Fibroblast of lung (primary cell): ENCODE measurements at regions not wholly inside any gene's neighbourhood (a gene's known extent, or its start where the extent isn't known, plus 50 kb on each side); places are given as distances from the start of the nearest gene placed in this dataset.

Experiments used
- DNase-seq, 2 donors: peaks; one replicate each; pipeline versions ENCODE4 v3.0.0 to v3.0.0-alpha.2; 2010; ENCODE audit warnings: low read depth in 2 of 2
- H2AFZ ChIP-seq: 2 replicates; pipeline ENCODE4 v1.5.1; 2012; ENCODE audit warnings: low read length, control low read depth, inconsistent platforms
- H3K27ac ChIP-seq: 2 replicates; pipeline ENCODE4 v1.5.1; 2011; ENCODE audit warnings: low read length, control low read depth; ENCODE audit not compliant: insufficient read depth
- H3K27me3 ChIP-seq: 2 replicates; pipeline ENCODE4 v1.5.1; 2011; ENCODE audit warnings: mild to moderate bottlenecking, low read length; ENCODE audit not compliant: control insufficient read depth, insufficient read depth
- H3K36me3 ChIP-seq: 2 replicates; pipeline ENCODE4 v1.5.1; 2011; ENCODE audit warnings: low read length; ENCODE audit not compliant: control insufficient read depth, insufficient read depth
- H3K4me1 ChIP-seq: 2 replicates; pipeline ENCODE4 v1.5.1; 2011; ENCODE audit warnings: low read length; ENCODE audit not compliant: control insufficient read depth, insufficient read depth; ENCODE audit errors: extremely low read depth
- H3K4me2 ChIP-seq: 2 replicates; pipeline ENCODE4 v1.5.1; 2011; ENCODE audit warnings: low read length, control low read depth; ENCODE audit not compliant: insufficient read depth; ENCODE audit errors: extremely low read depth
- H3K4me3 ChIP-seq, 4 experiments: fragments of 200-600 bp in 1 of 4; sonication (generic) in 1 of 4; replicated peaks in 1 of 4; 2 replicates each; pipeline ENCODE4 v1.5.1; 2011 to 2016; ENCODE audit warnings: low read length in 4 of 4, low read depth in 3 of 4, mild to moderate bottlenecking in 3 of 4, control low read depth in 2 of 4, inconsistent platforms in 1 of 4, mixed read lengths in 1 of 4; ENCODE audit not compliant: insufficient read depth in 1 of 4; ENCODE audit errors: control extremely low read depth in 1 of 4
- H3K79me2 ChIP-seq: 2 replicates; pipeline ENCODE4 v1.5.1; 2012; ENCODE audit warnings: mild to moderate bottlenecking, low read length, inconsistent platforms; ENCODE audit not compliant: control insufficient read depth, insufficient read depth
- H3K9ac ChIP-seq: 2 replicates; pipeline ENCODE4 v1.5.1; 2011; ENCODE audit warnings: mild to moderate bottlenecking, low read length, control low read depth; ENCODE audit not compliant: insufficient read depth
- H3K9me3 ChIP-seq: 2 replicates; pipeline ENCODE4 v1.5.1; 2012; ENCODE audit warnings: low read depth, low read length; ENCODE audit not compliant: control insufficient read depth, insufficient read depth
- H4K20me1 ChIP-seq: 2 replicates; pipeline ENCODE4 v1.5.1; 2011; ENCODE audit warnings: low read length; ENCODE audit not compliant: control insufficient read depth, insufficient read depth; ENCODE audit errors: extremely low read depth
- CTCF ChIP-seq, 2 donors: IDR thresholded peaks in 1 of 2; conservative IDR thresholded peaks in 1 of 2; 1 replicate in 1 of 2; 2 replicates in 1 of 2; pipeline ENCODE4 v1.5.1; 2011 to 2012; ENCODE audit warnings: low read length in 2 of 2, control low read depth in 1 of 2, inconsistent platforms in 1 of 2, low read depth in 1 of 2, mild to moderate bottlenecking in 1 of 2
- EZH2 ChIP-seq: IDR thresholded peaks from 2 replicates; pipeline ENCODE4 v1.5.1; 2012; ENCODE audit warnings: low read length, control low read depth, mild to moderate bottlenecking; ENCODE audit errors: missing control alignments

GRCh38 chr14:71372411-71372838, 465.2 kb downstream of the PCNX1 start:
- Histone ChIP-seq H3K4me1 (no peaks in the 10 kb centered on the region), H3K27ac (peak overlapping the region; percentile 39), H3K9ac (no peak overlapping the region), H3K9me3 (no peaks in the 10 kb centered on the region), H3K79me2 (peaks cover 5% of the 10 kb centered on the region), H3K4me3 (peak overlapping the region in 2 of 4 experiments; percentile 3 to 13), H3K36me3 (no peaks in the 10 kb centered on the region), H3K27me3 (no peaks in the 10 kb centered on the region), H2AFZ (no peak overlapping the region), H3K4me2 (peak overlapping the region; percentile 40), H4K20me1 (no peaks in the 10 kb centered on the region)
- TF ChIP-seq EZH2, result no peak
- TF ChIP-seq CTCF (conservative IDR thresholded peaks at IDR 0.05 in 1 of 2, IDR thresholded peaks at IDR 0.05 in 1 of 2; ENCODE audit: low read depth in 1 of 2, low read length in 2 of 2), result no peak
- peak; percentile 87 to 92 for DNase-seq

- DNase-seq, result no peak
- Histone ChIP-seq H3K9me3 (no peaks in the 10 kb centered on the region), H3K27ac (no peak overlapping the region), H3K9ac (no peak overlapping the region), H3K79me2 (peaks cover 6% of the 10 kb centered on the region), H3K27me3 (no peaks in the 10 kb centered on the region), H3K4me2 (no peak overlapping the region), H2AFZ (no peak overlapping the region), H4K20me1 (no peaks in the 10 kb centered on the region), H3K36me3 (no peaks in the 10 kb centered on the region), H3K4me3 (no peak overlapping the region), H3K4me1 (no peaks in the 10 kb centered on the region)
- TF ChIP-seq CTCF (conservative IDR thresholded peaks at IDR 0.05 in 1 of 2, IDR thresholded peaks at IDR 0.05 in 1 of 2; ENCODE audit: low read depth in 1 of 2, low read length in 2 of 2) (no peak), EZH2 (no peak)
Observed at GRCh38 chr14:71373773-71374172, 466.5 kb downstream of the PCNX1 start.

GRCh38 chr14:71374989-71375388, 467.7 kb downstream of the PCNX1 start:
- Histone ChIP-seq H3K27me3 (no peaks in the 10 kb centered on the region), H3K4me1 (no peaks in the 10 kb centered on the region), H3K9ac (no peak overlapping the region), H3K36me3 (no peaks in the 10 kb centered on the region), H3K4me2 (no peak overlapping the region), H3K27ac (no peak overlapping the region), H3K9me3 (no peaks in the 10 kb centered on the region), H3K4me3 (no peak overlapping the region), H4K20me1 (no peaks in the 10 kb centered on the region), H2AFZ (no peak overlapping the region), H3K79me2 (peaks cover 10% of the 10 kb centered on the region)
- no peak for DNase-seq
- TF ChIP-seq EZH2, result no peak
- no peak for TF ChIP-seq CTCF (conservative IDR thresholded peaks at IDR 0.05 in 1 of 2, IDR thresholded peaks at IDR 0.05 in 1 of 2; ENCODE audit: low read depth in 1 of 2, low read length in 2 of 2)
